WERI-Rb-1 (cell line): ENCODE measurements at regions not wholly inside any gene's neighbourhood (a gene's known extent, or its start where the extent isn't known, plus 50 kb on each side); places are given as distances from the start of the nearest gene placed in this dataset.

ENCODE experiments used
- DNase-seq: peaks from one replicate; pipeline ENCODE4 v3.0.0-alpha.2; 2020
- H3K27ac ChIP-seq: fragments of 250-450 bp; sonication (Bioruptor Pico); 2 replicates; pipeline ENCODE4 v1.5.1; 2020; ENCODE audit warnings: mild to moderate bottlenecking, moderate library complexity
- H3K27me3 ChIP-seq: fragments of 250-450 bp; sonication (Bioruptor Pico); 2 replicates; pipeline ENCODE4 v1.5.1; 2021; ENCODE audit warnings: mild to moderate bottlenecking, low read depth, moderate library complexity; ENCODE audit not compliant: insufficient read depth, severe bottlenecking
- H3K36me3 ChIP-seq: fragments of 250-450 bp; sonication (Bioruptor Pico); 2 replicates; pipeline ENCODE4 v1.5.1; 2020; ENCODE audit warnings: mild to moderate bottlenecking, moderate library complexity
- H3K4me3 ChIP-seq: 2 replicates; pipeline ENCODE4 v1.5.1; 2011; ENCODE audit warnings: low read depth, mild to moderate bottlenecking, control low read depth, low read length
- H3K9me3 ChIP-seq: fragments of 250-450 bp; sonication (Bioruptor Pico); 2 replicates; pipeline ENCODE4 v1.5.1; 2021; ENCODE audit warnings: mild to moderate bottlenecking, moderate library complexity; ENCODE audit not compliant: severe bottlenecking
- TF ChIP-seq, protein P1 (sequence below): IDR thresholded peaks from 2 replicates; pipeline ENCODE4 v1.5.1; 2011; ENCODE audit warnings: low read depth, mild to moderate bottlenecking, control low read depth, inconsistent platforms, low read length

DNA sequence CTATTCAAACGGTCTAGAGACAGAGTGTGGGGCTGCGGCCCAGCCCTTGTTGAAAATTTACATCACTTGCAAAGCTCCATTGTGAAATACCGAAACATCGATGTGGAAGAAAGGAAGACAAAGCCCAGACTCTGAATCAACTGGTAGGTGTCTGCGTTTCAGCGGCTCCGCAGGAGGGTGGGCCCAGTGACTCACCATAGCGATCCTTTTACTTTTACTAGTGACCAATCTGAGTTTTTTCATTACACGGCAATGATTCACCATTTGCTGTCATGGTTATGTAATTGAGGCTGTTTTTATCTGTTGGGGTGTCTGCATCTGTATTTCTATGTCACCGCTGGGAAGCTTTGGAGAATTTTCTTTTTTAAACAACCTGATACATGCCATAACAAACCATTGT, 66.6 kb upstream of the ODC1 start:
- Histone ChIP-seq H3K4me3 (no peak overlapping the region), H3K9me3 (peaks cover 33% of the 10 kb centered on the region), H3K36me3 (no peaks in the 10 kb centered on the region), H3K27ac (no peak overlapping the region), H3K27me3 (no peaks in the 10 kb centered on the region)
- TF ChIP-seq, protein P1, sequence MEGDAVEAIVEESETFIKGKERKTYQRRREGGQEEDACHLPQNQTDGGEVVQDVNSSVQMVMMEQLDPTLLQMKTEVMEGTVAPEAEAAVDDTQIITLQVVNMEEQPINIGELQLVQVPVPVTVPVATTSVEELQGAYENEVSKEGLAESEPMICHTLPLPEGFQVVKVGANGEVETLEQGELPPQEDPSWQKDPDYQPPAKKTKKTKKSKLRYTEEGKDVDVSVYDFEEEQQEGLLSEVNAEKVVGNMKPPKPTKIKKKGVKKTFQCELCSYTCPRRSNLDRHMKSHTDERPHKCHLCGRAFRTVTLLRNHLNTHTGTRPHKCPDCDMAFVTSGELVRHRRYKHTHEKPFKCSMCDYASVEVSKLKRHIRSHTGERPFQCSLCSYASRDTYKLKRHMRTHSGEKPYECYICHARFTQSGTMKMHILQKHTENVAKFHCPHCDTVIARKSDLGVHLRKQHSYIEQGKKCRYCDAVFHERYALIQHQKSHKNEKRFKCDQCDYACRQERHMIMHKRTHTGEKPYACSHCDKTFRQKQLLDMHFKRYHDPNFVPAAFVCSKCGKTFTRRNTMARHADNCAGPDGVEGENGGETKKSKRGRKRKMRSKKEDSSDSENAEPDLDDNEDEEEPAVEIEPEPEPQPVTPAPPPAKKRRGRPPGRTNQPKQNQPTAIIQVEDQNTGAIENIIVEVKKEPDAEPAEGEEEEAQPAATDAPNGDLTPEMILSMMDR, result no peak
- no peak for DNase-seq

DNA sequence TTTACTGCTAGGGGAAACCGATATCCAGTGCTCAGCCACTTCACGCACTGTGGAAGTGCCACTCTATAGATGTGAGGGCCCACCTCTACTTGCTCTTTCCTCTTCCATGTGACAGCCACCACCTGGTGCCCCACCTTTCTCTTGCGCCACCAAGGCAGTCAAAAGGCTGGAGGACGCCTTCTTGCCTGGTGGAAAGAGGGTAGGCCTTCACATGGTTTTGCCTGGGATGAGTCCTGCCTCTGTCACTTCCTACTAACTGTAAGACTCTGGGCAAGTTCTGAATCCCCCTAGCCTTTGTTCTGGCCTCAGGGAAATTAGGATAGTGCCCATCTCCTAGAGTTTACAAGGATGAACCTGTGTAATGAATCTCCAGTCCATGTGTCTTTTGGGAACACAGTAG, 66.1 kb upstream of the ODC1 start:
- Histone ChIP-seq H3K9me3 (peaks cover 33% of the 10 kb centered on the region), H3K36me3 (no peaks in the 10 kb centered on the region), H3K27ac (no peak overlapping the region), H3K4me3 (no peak overlapping the region), H3K27me3 (no peaks in the 10 kb centered on the region)
- TF ChIP-seq, protein P1, result no peak
- DNase-seq, result no peak

DNA sequence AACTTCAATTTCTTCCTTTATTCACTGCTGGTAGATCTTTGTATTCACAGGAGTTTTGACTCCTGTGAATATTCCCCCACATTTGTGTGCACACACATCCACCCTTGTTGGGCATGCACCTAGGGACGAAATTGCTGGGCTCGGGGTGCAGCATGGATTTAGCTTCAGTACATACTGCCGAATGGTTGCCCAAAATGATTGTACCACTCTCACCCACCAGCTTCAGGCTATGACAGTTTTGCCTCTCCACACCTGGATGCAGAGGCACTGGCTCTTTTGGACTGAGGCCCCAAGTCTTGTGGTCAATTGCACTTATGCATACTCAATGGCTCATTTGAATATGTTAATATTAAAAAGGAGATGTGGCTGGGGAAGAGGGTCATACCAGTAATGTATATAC, 65.1 kb upstream of the ODC1 start:
- DNase-seq, result no peak
- Histone ChIP-seq H3K27ac (no peak overlapping the region), H3K36me3 (no peaks in the 10 kb centered on the region), H3K4me3 (no peak overlapping the region), H3K27me3 (no peaks in the 10 kb centered on the region), H3K9me3 (peaks cover 33% of the 10 kb centered on the region)
- TF ChIP-seq, protein P1, result no peak

DNA sequence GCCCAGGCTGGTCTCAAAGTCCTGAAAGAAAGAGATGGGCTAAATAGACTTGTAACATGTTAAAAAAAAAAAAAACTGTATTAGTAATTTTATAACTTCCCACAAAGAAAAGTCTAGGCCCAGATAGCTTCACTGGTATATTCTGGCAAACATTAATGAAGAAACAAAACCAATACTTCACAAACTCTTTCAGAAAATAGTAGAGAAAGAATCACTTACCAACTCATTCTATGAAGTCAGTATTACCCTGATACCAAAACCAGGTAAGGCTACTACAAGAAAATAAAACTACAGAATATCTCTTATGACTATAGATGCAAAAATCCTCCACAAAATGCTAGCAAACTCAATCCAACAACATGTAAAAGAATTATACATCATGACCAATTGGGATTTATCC, 59.9 kb upstream of the ODC1 start:
- Histone ChIP-seq H3K36me3 (no peaks in the 10 kb centered on the region), H3K27me3 (no peaks in the 10 kb centered on the region), H3K27ac (no peak overlapping the region), H3K9me3 (no peaks in the 10 kb centered on the region), H3K4me3 (no peak overlapping the region)
- TF ChIP-seq, protein P1, result no peak
- no peak for DNase-seq

DNA sequence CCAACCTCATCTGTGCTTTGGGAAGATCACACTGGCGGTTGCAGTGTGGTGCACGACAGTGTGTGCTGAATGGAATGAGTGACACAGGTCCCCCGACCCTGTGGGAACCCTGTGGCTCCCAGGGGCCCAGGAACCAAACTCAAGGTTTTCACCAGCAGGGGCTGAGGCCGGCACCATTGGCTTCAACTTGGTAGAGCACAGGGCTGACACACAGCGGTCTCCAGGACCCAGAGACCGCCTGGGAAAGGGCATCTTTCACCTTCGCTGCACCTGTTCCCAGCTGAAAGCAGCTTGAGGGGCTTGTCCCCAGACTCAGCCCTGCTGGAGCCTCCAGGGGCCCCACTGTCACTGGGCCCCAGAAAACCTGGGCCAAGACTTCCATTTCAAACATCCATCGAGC, 59.0 kb upstream of the ODC1 start:
- Histone ChIP-seq H3K36me3 (no peaks in the 10 kb centered on the region), H3K4me3 (no peak overlapping the region), H3K27me3 (no peaks in the 10 kb centered on the region), H3K27ac (no peak overlapping the region), H3K9me3 (no peaks in the 10 kb centered on the region)
- TF ChIP-seq, protein P1, result no peak
- DNase-seq, result no peak

DNA sequence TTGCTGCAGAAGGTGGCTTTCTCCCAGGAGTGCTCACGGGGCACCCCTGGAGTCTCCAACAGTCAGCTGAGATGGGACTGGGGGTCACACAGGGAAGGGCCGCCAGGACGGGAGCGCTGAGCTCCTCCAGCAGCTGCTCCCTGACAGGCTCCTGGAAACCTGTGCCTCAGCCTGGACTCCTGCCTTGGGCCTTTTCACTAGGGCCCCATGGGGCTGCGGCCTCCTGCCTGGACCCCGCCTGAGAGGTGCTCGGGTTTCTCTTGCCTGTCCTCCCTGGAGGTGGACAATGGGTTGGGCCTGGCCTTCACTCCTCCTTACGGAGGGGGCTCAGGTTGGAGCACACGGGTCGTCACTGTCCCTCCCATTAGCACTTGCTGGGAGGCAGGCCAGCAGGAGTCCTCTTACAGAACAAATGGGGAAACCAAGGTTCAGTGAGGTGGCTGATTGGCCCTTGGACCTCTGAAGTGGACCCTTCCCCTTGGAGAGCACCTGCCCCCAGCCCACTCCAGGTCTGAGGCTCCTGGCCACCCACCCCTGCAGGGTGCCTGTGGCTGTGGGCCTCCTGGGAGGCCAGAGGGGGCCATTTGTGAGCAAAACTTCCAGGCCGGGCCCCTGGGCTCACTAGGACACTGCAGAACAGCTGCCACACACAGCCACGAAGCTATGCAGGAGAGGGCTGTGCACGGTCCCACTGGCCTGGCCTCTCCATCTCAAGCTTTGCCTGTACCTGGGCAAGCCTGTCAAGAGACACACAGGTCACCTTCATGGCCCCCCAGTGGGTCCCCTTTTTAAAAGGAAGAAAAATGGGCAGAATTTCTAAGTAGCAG, 57.1 kb upstream of the ODC1 start:
- TF ChIP-seq, protein P1, result no peak
- no peaks in the 10 kb centered on the region for H3K27me3 ChIP-seq
- no peaks in the 10 kb centered on the region for H3K9me3 ChIP-seq
- no peaks in the 10 kb centered on the region for H3K36me3 ChIP-seq
- no peak overlapping the region for H3K4me3 ChIP-seq
- H3K27ac ChIP-seq, result no peak overlapping the region
- no peak for DNase-seq
